IMR-90 (cell line): ENCODE measurements at regions not wholly inside any gene's neighbourhood (a gene's known extent, or its start where the extent isn't known, plus 50 kb on each side); places are given as distances from the start of the nearest gene placed in this dataset.

Source experiments
- ATAC-seq: fragments of 200-7000 bp; cut with Tn5 transposase; 2 replicates; pipeline ENCODE4 v1.9.1; 2020; ENCODE audit warnings: low read depth, mild to moderate bottlenecking, moderate library complexity
- BruUV-seq: library from RNA; stranded (reverse); fragments of 400-500 nt; replicated peaks from 2 replicates; lab custom pipeline; 2021; lab: Mats Ljungman, UMichigan
- CTCF ChIA-PET: fragments of 300-600 bp; formaldehyde crosslinking; extraction: SDS; loops from one replicate; lab custom pipeline; 2021; ENCODE audit warnings: antibody characterized with exemption; lab: Yijun Ruan, JAX
- POLR2A ChIA-PET: fragments of 300-600 bp; sonication (Branson Sonifier 250); formaldehyde crosslinking; loops from one replicate; lab custom pipeline; 2022; ENCODE audit warnings: antibody characterized with exemption; ENCODE audit not compliant: unreplicated experiment; lab: Charles Lee
- DNase-seq: peaks from one replicate; pipeline ENCODE4 v3.0.0; 2013
- H2AFZ ChIP-seq: replicated peaks from 2 replicates; pipeline ENCODE3; 2013; ENCODE audit warnings: low read length, mild to moderate bottlenecking; ENCODE audit not compliant: poor library complexity
- H2AK5ac ChIP-seq: 2 replicates; pipeline ENCODE4 v1.6.1; 2013; ENCODE audit warnings: low read depth, low read length, inconsistent platforms
- H2AK9ac ChIP-seq: replicated peaks from 2 replicates; pipeline ENCODE3; 2013; ENCODE audit warnings: mild to moderate bottlenecking, low read depth, low read length, moderate library complexity; ENCODE audit not compliant: poor library complexity
- H2BK120ac ChIP-seq: 2 replicates; pipeline ENCODE4 v1.6.1; 2013; ENCODE audit warnings: low read depth, low read length, inconsistent platforms
- H2BK15ac ChIP-seq: 3 replicates; pipeline ENCODE4 v1.6.1; 2013; ENCODE audit warnings: low read depth, low read length, inconsistent platforms
- H2BK20ac ChIP-seq: 2 replicates; pipeline ENCODE4 v1.6.1; 2013; ENCODE audit warnings: low read depth, mild to moderate bottlenecking, inconsistent platforms, low read length, moderate library complexity
- H2BK5ac ChIP-seq: 2 replicates; pipeline ENCODE4 v1.6.1; 2013; ENCODE audit warnings: mild to moderate bottlenecking, low read depth, low read length, inconsistent platforms; ENCODE audit not compliant: poor library complexity, severe bottlenecking
- H3K14ac ChIP-seq: replicated peaks from 2 replicates; pipeline ENCODE4 v1.6.1; 2013; ENCODE audit warnings: low read depth, low read length, inconsistent platforms
- H3K18ac ChIP-seq: 2 replicates; pipeline ENCODE4 v1.6.1; 2013; ENCODE audit warnings: low read depth, low read length, control low read depth
- H3K23ac ChIP-seq: 2 replicates; pipeline ENCODE4 v1.6.1; 2013; ENCODE audit warnings: low read depth, low read length, inconsistent platforms
- H3K27ac ChIP-seq: 2 replicates; pipeline ENCODE4 v1.5.1; 2013; ENCODE audit warnings: mild to moderate bottlenecking, control low read depth, low read length; ENCODE audit not compliant: insufficient read depth
- H3K27me3 ChIP-seq: 2 replicates; pipeline ENCODE4 v1.6.1; 2013; ENCODE audit warnings: low read length; ENCODE audit not compliant: control insufficient read depth, insufficient read depth
- H3K36me3 ChIP-seq: 2 replicates; pipeline ENCODE4 v1.6.1; 2013; ENCODE audit warnings: low read length, mixed read lengths; ENCODE audit not compliant: control insufficient read depth, insufficient read depth
- H3K4ac ChIP-seq: 2 replicates; pipeline ENCODE4 v1.6.1; 2013; ENCODE audit warnings: low read depth, low read length, inconsistent platforms
- H3K4me1 ChIP-seq: 2 replicates; pipeline ENCODE4 v1.6.1; 2013; ENCODE audit warnings: low read length, mixed read lengths; ENCODE audit not compliant: control insufficient read depth, insufficient read depth
- H3K4me2 ChIP-seq: 2 replicates; pipeline ENCODE4 v1.6.1; 2013; ENCODE audit warnings: low read depth, mild to moderate bottlenecking, control low read depth, low read length, moderate library complexity
- H3K4me3 ChIP-seq: 2 replicates; pipeline ENCODE4 v1.5.1; 2013; ENCODE audit warnings: low read depth, mild to moderate bottlenecking, control low read depth, low read length, moderate library complexity; ENCODE audit not compliant: insufficient read depth
- H3K56ac ChIP-seq: 2 replicates; pipeline ENCODE4 v1.6.1; 2013; ENCODE audit warnings: low read length, inconsistent platforms; ENCODE audit not compliant: insufficient read depth; ENCODE audit errors: extremely low read depth
- H3K79me1 ChIP-seq, 2 experiments: 2 replicates each; pipeline ENCODE4 v1.6.1; 2013; ENCODE audit warnings: low read length in 2 of 2, inconsistent platforms in 1 of 2, low read depth in 1 of 2
- H3K9ac ChIP-seq: 2 replicates; pipeline ENCODE4 v1.6.1; 2013; ENCODE audit warnings: low read depth, low read length, control low read depth
- H3K9me1 ChIP-seq: 2 replicates; pipeline ENCODE4 v1.6.1; 2013; ENCODE audit warnings: low read length, inconsistent platforms; ENCODE audit not compliant: insufficient read depth
- H3K9me3 ChIP-seq: 2 replicates; pipeline ENCODE4 v1.6.1; 2013; ENCODE audit warnings: low read length; ENCODE audit not compliant: control insufficient read depth, insufficient read depth
- H4K20me1 ChIP-seq: 2 replicates; pipeline ENCODE4 v1.6.1; 2013; ENCODE audit warnings: low read length, inconsistent platforms; ENCODE audit not compliant: insufficient read depth
- H4K5ac ChIP-seq: 2 replicates; pipeline ENCODE4 v1.6.1; 2013; ENCODE audit warnings: mild to moderate bottlenecking, low read depth, low read length, control low read depth
- H4K8ac ChIP-seq, 2 experiments: 2 replicates each; pipeline ENCODE4 v1.6.1; 2013; ENCODE audit warnings: low read depth in 2 of 2, low read length in 2 of 2, control low read depth in 1 of 2, inconsistent platforms in 1 of 2
- H4K91ac ChIP-seq: 2 replicates; pipeline ENCODE4 v1.6.1; 2013; ENCODE audit warnings: low read depth, low read length, inconsistent platforms; ENCODE audit not compliant: insufficient read depth
- BHLHE40 ChIP-seq: fragments of 150-350 bp; IDR thresholded peaks from 2 replicates; pipeline ENCODE4 v1.6.1; 2016; ENCODE audit warnings: mild to moderate bottlenecking, low read depth, low read length
- CEBPB ChIP-seq: IDR thresholded peaks from 2 replicates; pipeline ENCODE4 v1.6.1; 2012; ENCODE audit warnings: low read depth, low read length, improper control_type of control experiment
- CHD1 ChIP-seq: IDR thresholded peaks from 2 replicates; pipeline ENCODE4 v1.6.1; 2012; ENCODE audit warnings: low read depth, low read length, improper control_type of control experiment
- FOS ChIP-seq: fragments of 150-350 bp; IDR thresholded peaks from 2 replicates; pipeline ENCODE4 v1.6.1; 2016; ENCODE audit warnings: low read depth, low read length
- MAFK ChIP-seq: IDR thresholded peaks from 2 replicates; pipeline ENCODE4 v1.6.1; 2012; ENCODE audit warnings: low read depth, low read length, improper control_type of control experiment
- MAZ ChIP-seq: IDR thresholded peaks from 2 replicates; pipeline ENCODE4 v1.6.1; 2012; ENCODE audit warnings: low read depth, mild to moderate bottlenecking, low read length, improper control_type of control experiment, moderate library complexity, borderline replicate concordance
- MXI1 ChIP-seq: IDR thresholded peaks from 2 replicates; pipeline ENCODE4 v1.6.1; 2012; ENCODE audit warnings: low read depth, mild to moderate bottlenecking, low read length, moderate library complexity, borderline replicate concordance
- NFE2L2 ChIP-seq: fragments of 150-350 bp; IDR thresholded peaks from 2 replicates; pipeline ENCODE4 v1.6.1; 2016; ENCODE audit warnings: low read depth, mild to moderate bottlenecking, low read length
- POLR2A ChIP-seq: IDR thresholded peaks from 2 replicates; pipeline ENCODE4 v1.6.1; 2012; ENCODE audit warnings: mild to moderate bottlenecking, low read depth, low read length
- RAD21 ChIP-seq: IDR thresholded peaks from 2 replicates; pipeline ENCODE4 v1.6.1; 2012; ENCODE audit warnings: low read length, improper control_type of control experiment
- RCOR1 ChIP-seq: IDR thresholded peaks from 2 replicates; pipeline ENCODE4 v1.6.1; 2012; ENCODE audit warnings: mild to moderate bottlenecking, low read length, improper control_type of control experiment; ENCODE audit not compliant: insufficient replicate concordance
- RFX5 ChIP-seq: IDR thresholded peaks from 2 replicates; pipeline ENCODE4 v1.8.0; 2012; ENCODE audit warnings: low read depth, mild to moderate bottlenecking, low read length, moderate library complexity
- SMC3 ChIP-seq: fragments of 150-350 bp; IDR thresholded peaks from 2 replicates; pipeline ENCODE4 v1.6.1; 2016; ENCODE audit warnings: low read depth, mild to moderate bottlenecking, antibody characterized with exemption, low read length, moderate library complexity
- WGBS, 2 experiments: methylation state at CpG; one replicate each; pipeline versions ENCODE4 v1.1.5 to v1.1.7; 2013; ENCODE audit warnings: missing lambda C conversion rate in 2 of 2; ENCODE audit not compliant: insufficient read length in 1 of 2; ENCODE audit errors: extremely low coverage in 2 of 2; 5-methylcytosine and 5-hydroxymethylcytosine counted together
- dilution Hi-C: fragments of 300-500 bp; cut with HindIII; formaldehyde crosslinking; loops from one replicate; pipeline ENCODE4 v1.14.3; 2018; ENCODE audit warnings: low sequenced_read_pairs; ENCODE audit not compliant: unreplicated experiment
- in situ Hi-C: fragments of 300-500 bp; cut with MboI; formaldehyde crosslinking; loops from 3 replicates; pipeline ENCODE4 v1.14.3; 2019; ENCODE audit warnings: low sequenced_read_pairs, inconsistent platforms, mixed read lengths
- intact Hi-C: fragments of 100-400 bp; cut with micrococcal nuclease; formaldehyde crosslinking; loops from 2 replicates; pipeline ENCODE4 v1.10.0; 2022
- TF ChIP-seq, protein P1 (sequence below): conservative IDR thresholded peaks from 2 replicates; pipeline ENCODE4 v1.5.1; 2012; ENCODE audit warnings: mild to moderate bottlenecking, low read depth, low read length, improper control_type of control experiment
- TF ChIP-seq, protein P2 (sequence below): fragments of 150-350 bp; IDR thresholded peaks from 2 replicates; pipeline ENCODE4 v1.6.1; 2017; ENCODE audit warnings: mild to moderate bottlenecking, antibody characterized with exemption, low read length, low read depth
- TF ChIP-seq, protein P3 (sequence below): fragments of 150-350 bp; IDR thresholded peaks from 2 replicates; pipeline ENCODE4 v1.6.1; 2016; ENCODE audit warnings: low read depth, mild to moderate bottlenecking, low read length, moderate library complexity, borderline replicate concordance

DNA sequence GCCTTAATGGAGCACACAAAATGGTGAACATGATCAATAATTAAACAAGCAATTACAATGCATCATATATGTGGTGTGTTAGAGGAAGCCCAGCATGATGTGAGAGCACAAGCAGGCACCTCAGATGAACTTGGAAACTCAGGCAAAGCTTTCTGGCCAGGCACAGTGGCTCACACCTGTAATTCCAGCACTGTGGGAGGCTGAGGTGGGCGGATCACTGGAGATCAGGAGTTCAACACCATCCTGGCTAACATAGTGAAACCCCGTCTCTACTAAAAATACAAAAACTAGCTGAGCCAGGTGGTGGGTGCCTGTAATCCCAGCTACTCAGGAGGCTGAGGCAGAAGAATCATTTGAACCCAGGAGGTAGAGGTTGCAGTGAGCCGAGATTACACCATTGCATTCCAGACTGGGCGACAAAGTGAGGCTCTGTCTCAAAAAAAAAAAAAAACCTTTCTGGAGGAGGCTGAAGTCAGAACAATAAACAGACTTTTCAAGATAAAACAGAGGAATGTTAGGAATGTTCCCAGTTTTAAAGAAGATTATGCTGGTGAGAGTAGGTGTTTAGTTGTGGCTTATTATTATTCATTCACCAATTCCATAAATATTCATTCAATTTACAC lies 159.4 kb downstream of the CEMIP2 start:
- ChIA-PET CTCF (no interaction called here), POLR2A (no interaction called here)
- H3K4me2 ChIP-seq, result no peak overlapping the region
- BruUV-seq, result no TSS peak
- ATAC-seq (peak; percentile 51), DNase-seq (peak; percentile 19)
- H3K14ac ChIP-seq, result no peak overlapping the region
- H3K18ac ChIP-seq, result no peak overlapping the region
- H2AK5ac ChIP-seq, result no peak overlapping the region
- no peaks in the 10 kb centered on the region for H3K27me3 ChIP-seq
- no peaks in the 10 kb centered on the region for H3K9me1 ChIP-seq
- H3K9me3 ChIP-seq, result no peaks in the 10 kb centered on the region
- no peak overlapping the region for H2AK9ac ChIP-seq
- H3K4me3 ChIP-seq, result no peak overlapping the region
- H3K23ac ChIP-seq, result no peak overlapping the region
- intact Hi-C loops (no loop called here), in situ Hi-C loops (loop anchor here (10.0 kb wide), 2 partner anchors 166 to 416 kb away; no protein-coding TSS in a partner anchor), dilution Hi-C loops (no loop called here)
- no peak overlapping the region for H3K9ac ChIP-seq
- H2AFZ ChIP-seq, result no peak overlapping the region
- no CpG with 5 or more reads among the region's 4 CpGs for WGBS, 2 experiments
- H2BK5ac ChIP-seq, result no peak overlapping the region
- H4K91ac ChIP-seq, result peak overlapping the region; percentile 33; the same call in 1 of the 2 replicates
- H2BK120ac ChIP-seq, result no peak overlapping the region
- no peaks in the 10 kb centered on the region for H3K4me1 ChIP-seq
- 0 out of 2 replicates have a peak overlapping the region, but pooled peaks have one; percentile 11 for H3K4ac ChIP-seq
- no peak overlapping the region for H3K27ac ChIP-seq
- TF ChIP-seq POLR2A (no peak), MXI1 (no peak), RFX5 (no peak), MAZ (no peak), NFE2L2 (no peak), MAFK (no peak), FOS (no peak), BHLHE40 (no peak), CHD1 (no peak), CEBPB (no peak), SMC3 (no peak), RAD21 (no peak), RCOR1 (no peak)
- TF ChIP-seq, protein P1, sequence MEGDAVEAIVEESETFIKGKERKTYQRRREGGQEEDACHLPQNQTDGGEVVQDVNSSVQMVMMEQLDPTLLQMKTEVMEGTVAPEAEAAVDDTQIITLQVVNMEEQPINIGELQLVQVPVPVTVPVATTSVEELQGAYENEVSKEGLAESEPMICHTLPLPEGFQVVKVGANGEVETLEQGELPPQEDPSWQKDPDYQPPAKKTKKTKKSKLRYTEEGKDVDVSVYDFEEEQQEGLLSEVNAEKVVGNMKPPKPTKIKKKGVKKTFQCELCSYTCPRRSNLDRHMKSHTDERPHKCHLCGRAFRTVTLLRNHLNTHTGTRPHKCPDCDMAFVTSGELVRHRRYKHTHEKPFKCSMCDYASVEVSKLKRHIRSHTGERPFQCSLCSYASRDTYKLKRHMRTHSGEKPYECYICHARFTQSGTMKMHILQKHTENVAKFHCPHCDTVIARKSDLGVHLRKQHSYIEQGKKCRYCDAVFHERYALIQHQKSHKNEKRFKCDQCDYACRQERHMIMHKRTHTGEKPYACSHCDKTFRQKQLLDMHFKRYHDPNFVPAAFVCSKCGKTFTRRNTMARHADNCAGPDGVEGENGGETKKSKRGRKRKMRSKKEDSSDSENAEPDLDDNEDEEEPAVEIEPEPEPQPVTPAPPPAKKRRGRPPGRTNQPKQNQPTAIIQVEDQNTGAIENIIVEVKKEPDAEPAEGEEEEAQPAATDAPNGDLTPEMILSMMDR, result no peak
- TF ChIP-seq, protein P2, sequence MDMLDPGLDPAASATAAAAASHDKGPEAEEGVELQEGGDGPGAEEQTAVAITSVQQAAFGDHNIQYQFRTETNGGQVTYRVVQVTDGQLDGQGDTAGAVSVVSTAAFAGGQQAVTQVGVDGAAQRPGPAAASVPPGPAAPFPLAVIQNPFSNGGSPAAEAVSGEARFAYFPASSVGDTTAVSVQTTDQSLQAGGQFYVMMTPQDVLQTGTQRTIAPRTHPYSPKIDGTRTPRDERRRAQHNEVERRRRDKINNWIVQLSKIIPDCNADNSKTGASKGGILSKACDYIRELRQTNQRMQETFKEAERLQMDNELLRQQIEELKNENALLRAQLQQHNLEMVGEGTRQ, result no peak
- TF ChIP-seq, protein P3, sequence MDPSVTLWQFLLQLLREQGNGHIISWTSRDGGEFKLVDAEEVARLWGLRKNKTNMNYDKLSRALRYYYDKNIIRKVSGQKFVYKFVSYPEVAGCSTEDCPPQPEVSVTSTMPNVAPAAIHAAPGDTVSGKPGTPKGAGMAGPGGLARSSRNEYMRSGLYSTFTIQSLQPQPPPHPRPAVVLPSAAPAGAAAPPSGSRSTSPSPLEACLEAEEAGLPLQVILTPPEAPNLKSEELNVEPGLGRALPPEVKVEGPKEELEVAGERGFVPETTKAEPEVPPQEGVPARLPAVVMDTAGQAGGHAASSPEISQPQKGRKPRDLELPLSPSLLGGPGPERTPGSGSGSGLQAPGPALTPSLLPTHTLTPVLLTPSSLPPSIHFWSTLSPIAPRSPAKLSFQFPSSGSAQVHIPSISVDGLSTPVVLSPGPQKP, result no peak
- H3K56ac ChIP-seq, result no peak overlapping the region
- H3K79me1 ChIP-seq, result no peaks in the 10 kb centered on the region
- no peak overlapping the region for H4K8ac ChIP-seq
- no peak overlapping the region for H4K5ac ChIP-seq
- H3K36me3 ChIP-seq, result no peaks in the 10 kb centered on the region
- no peak overlapping the region for H2BK15ac ChIP-seq
- no peak overlapping the region for H2BK20ac ChIP-seq
- H4K20me1 ChIP-seq, result no peaks in the 10 kb centered on the region
